Uterus (tissue), 3 donors: ENCODE measurements at regions not wholly inside any gene's neighbourhood (a gene's known extent, or its start where the extent isn't known, plus 50 kb on each side); places are given as distances from the start of the nearest gene placed in this dataset.

Experiments used
- DNase-seq, 2 donors: peaks; one replicate each; pipeline ENCODE4 v3.0.0-alpha.2; 2019 to 2020
- H3K27ac ChIP-seq, 2 donors: fragments of 200-600 bp; sonication (generic); 1 replicate in 1 of 2; 2 replicates in 1 of 2; pipeline ENCODE4 v1.5.1; 2016 to 2018
- H3K27me3 ChIP-seq, 2 donors: fragments of 200-600 bp; sonication (generic); one replicate each; pipeline ENCODE4 v1.5.1; 2018 to 2019; ENCODE audit warnings: control low read depth in 1 of 2
- H3K36me3 ChIP-seq, 2 donors: fragments of 200-600 bp; sonication (generic); one replicate each; pipeline ENCODE4 v1.5.1; 2019; ENCODE audit warnings: control low read depth in 1 of 2
- H3K4me1 ChIP-seq, 2 donors: fragments of 200-600 bp; sonication (generic); one replicate each; pipeline ENCODE4 v1.5.1; 2018 to 2019; ENCODE audit warnings: control low read depth in 1 of 2
- H3K4me3 ChIP-seq, 2 donors: fragments of 200-600 bp; sonication (generic); 1 replicate in 1 of 2; 2 replicates in 1 of 2; pipeline ENCODE4 v1.5.1; 2018 to 2019; ENCODE audit warnings: mild to moderate bottlenecking in 1 of 2
- H3K9me3 ChIP-seq, 2 donors: fragments of 200-600 bp; sonication (generic); one replicate each; pipeline ENCODE4 v1.5.1; 2019; ENCODE audit warnings: control low read depth in 1 of 2
- CTCF ChIP-seq, 4 experiments: fragments of 200-600 bp in 2 of 4; fragments of 450-650 bp in 2 of 4; sonication (generic) in 2 of 4; IDR thresholded peaks; one replicate each; pipeline ENCODE4 v1.5.1; 2016 to 2019; ENCODE audit warnings: antibody characterized with exemption in 4 of 4, mild to moderate bottlenecking in 2 of 4, moderate library complexity in 1 of 4
- POLR2A ChIP-seq, 2 donors: fragments of 450-650 bp; IDR thresholded peaks; one replicate each; pipeline ENCODE4 v1.6.1; 2016; ENCODE audit warnings: antibody characterized with exemption in 2 of 2, mild to moderate bottlenecking in 1 of 2, moderate library complexity in 1 of 2
- intact Hi-C: fragments of 100-400 bp; cut with DNase I; formaldehyde crosslinking; loops from one replicate; pipeline ENCODE4 v1.15.1; 2023; ENCODE audit warnings: low total_unique reads
- donor health status: DM: yes; HTN: yes; CAD: no.

GRCh38 chr2:37786854-37787253 lies 115.4 kb upstream of the CDC42EP3 start:
- Histone ChIP-seq H3K27me3 (no peaks in the 10 kb centered on the region), H3K4me1 (no peaks in the 10 kb centered on the region), H3K4me3 (no peak overlapping the region), H3K36me3 (no peaks in the 10 kb centered on the region), H3K27ac (no peak overlapping the region), H3K9me3 (peaks cover 0 to 6% of the 10 kb centered on the region in 2 donors)
- intact Hi-C loops = no loop called here
- no peak for TF ChIP-seq POLR2A (IDR thresholded peaks at IDR 0.05)
- TF ChIP-seq CTCF (IDR thresholded peaks at IDR 0.05) = no peak
- no peak for DNase-seq

- Histone ChIP-seq H3K36me3 (no peaks in the 10 kb centered on the region), H3K4me3 (no peak overlapping the region), H3K4me1 (no peaks in the 10 kb centered on the region), H3K9me3 (peaks cover 0 to 6% of the 10 kb centered on the region in 2 donors), H3K27ac (no peak overlapping the region), H3K27me3 (no peaks in the 10 kb centered on the region)
- intact Hi-C loops = no loop called here
- no peak for DNase-seq
- no peak for TF ChIP-seq POLR2A (IDR thresholded peaks at IDR 0.05)
- TF ChIP-seq CTCF (IDR thresholded peaks at IDR 0.05) = no peak
These were observed 117.3 kb upstream of the CDC42EP3 start for GRCh38 chr2:37788602-37789209.

- DNase-seq = no peak
- TF ChIP-seq CTCF (IDR thresholded peaks at IDR 0.05) = no peak
- TF ChIP-seq POLR2A (IDR thresholded peaks at IDR 0.05) = no peak
- Histone ChIP-seq H3K9me3 (peaks cover 0 to 6% of the 10 kb centered on the region in 2 donors), H3K27me3 (no peaks in the 10 kb centered on the region), H3K36me3 (no peaks in the 10 kb centered on the region), H3K4me1 (no peaks in the 10 kb centered on the region), H3K4me3 (no peak overlapping the region), H3K27ac (no peak overlapping the region)
- intact Hi-C loops = no loop called here
These were observed 118.6 kb upstream of the CDC42EP3 start for GRCh38 chr2:37790019-37790418.

GRCh38 chr2:37790462-37790861 lies 119.0 kb upstream of the CDC42EP3 start:
- no peaks in the 10 kb centered on the region for H3K36me3 ChIP-seq
- H3K9me3 ChIP-seq = peaks cover 0 to 6% of the 10 kb centered on the region in 2 donors
- no peak for DNase-seq
- no peaks in the 10 kb centered on the region for H3K4me1 ChIP-seq
- H3K27me3 ChIP-seq = no peaks in the 10 kb centered on the region
- intact Hi-C loops = no loop called here
- no peak for TF ChIP-seq CTCF (IDR thresholded peaks at IDR 0.05)
- no peak for TF ChIP-seq POLR2A (IDR thresholded peaks at IDR 0.05)
- no peak overlapping the region for H3K27ac ChIP-seq
- H3K4me3 ChIP-seq = no peak overlapping the region

- H3K4me3 ChIP-seq = no peak overlapping the region
- no peak for DNase-seq
- H3K4me1 ChIP-seq = no peaks in the 10 kb centered on the region
- intact Hi-C loops = no loop called here
- no peaks in the 10 kb centered on the region for H3K27me3 ChIP-seq
- H3K36me3 ChIP-seq = no peaks in the 10 kb centered on the region
- TF ChIP-seq CTCF (IDR thresholded peaks at IDR 0.05) (no peak), POLR2A (IDR thresholded peaks at IDR 0.05) (no peak)
- H3K27ac ChIP-seq = peak overlapping the region in 1 of 2 donors; percentile 14
- H3K9me3 ChIP-seq = peaks cover 0 to 6% of the 10 kb centered on the region in 2 donors
These were observed 120.9 kb upstream of the CDC42EP3 start for GRCh38 chr2:37792366-37792765.
